Testis (tissue), 2 donors: ENCODE measurements at regions not wholly inside any gene's neighbourhood (a gene's known extent, or its start where the extent isn't known, plus 50 kb on each side); places are given as distances from the start of the nearest gene placed in this dataset.

Source experiments
- POLR2A ChIP-seq: fragments of 450-650 bp; IDR thresholded peaks from one replicate; pipeline ENCODE4 v1.6.1; 2017; ENCODE audit warnings: antibody characterized with exemption, mild to moderate bottlenecking, moderate library complexity
- TF ChIP-seq, protein P1 (sequence below), 3 experiments: fragments of 450-650 bp in 2 of 3; fragments of 200-600 bp in 1 of 3; sonication (generic) in 1 of 3; IDR thresholded peaks; one replicate each; pipeline ENCODE4 v1.5.1; 2016 to 2019; ENCODE audit warnings: antibody characterized with exemption in 3 of 3, mild to moderate bottlenecking in 2 of 3, moderate library complexity in 1 of 3

- TF ChIP-seq, protein P1, sequence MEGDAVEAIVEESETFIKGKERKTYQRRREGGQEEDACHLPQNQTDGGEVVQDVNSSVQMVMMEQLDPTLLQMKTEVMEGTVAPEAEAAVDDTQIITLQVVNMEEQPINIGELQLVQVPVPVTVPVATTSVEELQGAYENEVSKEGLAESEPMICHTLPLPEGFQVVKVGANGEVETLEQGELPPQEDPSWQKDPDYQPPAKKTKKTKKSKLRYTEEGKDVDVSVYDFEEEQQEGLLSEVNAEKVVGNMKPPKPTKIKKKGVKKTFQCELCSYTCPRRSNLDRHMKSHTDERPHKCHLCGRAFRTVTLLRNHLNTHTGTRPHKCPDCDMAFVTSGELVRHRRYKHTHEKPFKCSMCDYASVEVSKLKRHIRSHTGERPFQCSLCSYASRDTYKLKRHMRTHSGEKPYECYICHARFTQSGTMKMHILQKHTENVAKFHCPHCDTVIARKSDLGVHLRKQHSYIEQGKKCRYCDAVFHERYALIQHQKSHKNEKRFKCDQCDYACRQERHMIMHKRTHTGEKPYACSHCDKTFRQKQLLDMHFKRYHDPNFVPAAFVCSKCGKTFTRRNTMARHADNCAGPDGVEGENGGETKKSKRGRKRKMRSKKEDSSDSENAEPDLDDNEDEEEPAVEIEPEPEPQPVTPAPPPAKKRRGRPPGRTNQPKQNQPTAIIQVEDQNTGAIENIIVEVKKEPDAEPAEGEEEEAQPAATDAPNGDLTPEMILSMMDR (IDR thresholded peaks at IDR 0.05), result no peak
- no peak for TF ChIP-seq POLR2A
Observed at GRCh38 chr2:58584606-58585118, 343.5 kb upstream of the FANCL start.
